ENCODE measurements at regions not wholly inside any gene's neighbourhood (a gene's known extent, or its start where the extent isn't known, plus 50 kb on each side); places are given as distances from the start of the nearest gene placed in this dataset.

- TF ChIP-seq CTCF (IDR thresholded peaks at IDR 0.05) (peak; percentile 52), EZH2phosphoT487 (IDR thresholded peaks at IDR 0.05) (no peak), EZH2 (IDR thresholded peaks at IDR 0.05) (no peak)
Measured at GRCh38 chr11:70944636-70945035, 307.7 kb downstream of the SHANK2 start.

Data from neural progenitor cell (in vitro differentiated cells).